GM12878 (cell line): ENCODE measurements at regions not wholly inside any gene's neighbourhood (a gene's known extent, or its start where the extent isn't known, plus 50 kb on each side); places are given as distances from the start of the nearest gene placed in this dataset.

Experiments used
- ATAC-seq: fragments of 200-7000 bp; cut with Tn5 transposase; 3 replicates; pipeline ENCODE4 v1.9.1; 2020; ENCODE audit warnings: mild to moderate bottlenecking, moderate library complexity
- BruUV-seq: library from RNA; stranded (reverse); fragments of 400-500 nt; replicated peaks from 2 replicates; lab custom pipeline; 2021; lab: Mats Ljungman, UMichigan
- CTCF ChIA-PET: fragments of 300-600 bp; sonication (Branson Sonifier 250); formaldehyde crosslinking; extraction: SDS; loops from one replicate; lab custom pipeline; 2021; ENCODE audit warnings: inconsistent platforms; lab: Yijun Ruan, JAX
- POLR2A ChIA-PET: fragments of 350-600 bp; formaldehyde crosslinking; extraction: SDS; loops from one replicate; lab custom pipeline; 2021; ENCODE audit warnings: inconsistent platforms; lab: Charles Lee
- RAD21 ChIA-PET: fragments of 300-600 bp; sonication (Branson Sonifier 250); formaldehyde crosslinking; loops from one replicate; lab custom pipeline; 2023; ENCODE audit warnings: antibody characterized with exemption; ENCODE audit not compliant: unreplicated experiment; lab: Charles Lee
- SMC1A ChIA-PET: fragments of 300-600 bp; sonication (Branson Sonifier 250); formaldehyde crosslinking; loops from one replicate; lab custom pipeline; 2023; ENCODE audit not compliant: unreplicated experiment, uncharacterized antibody; lab: Charles Lee
- DNase-seq: peaks from one replicate; pipeline ENCODE4 v3.0.0-alpha.2; 2011; ENCODE audit warnings: low read depth, low spot score
- FAIRE-seq: peaks from 3 replicates; lab custom pipeline; 2011; peaks lifted over from hg19 to GRCh38; lab: Jason Lieb, UNC
- H2AFZ ChIP-seq: 2 replicates; pipeline ENCODE4 v1.6.0; 2011; ENCODE audit warnings: low read depth, low read length, control low read depth; ENCODE audit not compliant: control insufficient read depth
- H3K27ac ChIP-seq: 2 replicates; pipeline ENCODE4 v1.5.1; 2011; ENCODE audit warnings: control low read depth; ENCODE audit not compliant: control insufficient read depth, insufficient read depth
- H3K27me3 ChIP-seq, 2 experiments: replicated peaks in 1 of 2; 2 replicates each; pipeline versions ENCODE4 v1.6.0 to v1.6.1; 2011; ENCODE audit warnings: low read length in 1 of 2; ENCODE audit not compliant: control insufficient read depth in 2 of 2, insufficient read depth in 2 of 2
- H3K36me3 ChIP-seq, 2 experiments: 2 replicates each; pipeline ENCODE4 v1.5.1; 2011; ENCODE audit warnings: low read length in 1 of 2; ENCODE audit not compliant: control insufficient read depth in 2 of 2, insufficient read depth in 2 of 2
- H3K4me1 ChIP-seq: 2 replicates; pipeline ENCODE4 v1.6.1; 2011; ENCODE audit warnings: mild to moderate bottlenecking, low read length, moderate library complexity, mixed read lengths; ENCODE audit not compliant: control insufficient read depth, insufficient read depth
- H3K4me2 ChIP-seq: 2 replicates; pipeline ENCODE4 v1.6.0; 2011; ENCODE audit warnings: control low read depth; ENCODE audit not compliant: control insufficient read depth, insufficient read depth
- H3K4me3 ChIP-seq: fragments of 200-600 bp; sonication (generic); 2 replicates; pipeline ENCODE4 v1.5.1; 2016
- H3K79me2 ChIP-seq: 2 replicates; pipeline ENCODE4 v1.6.0; 2011; ENCODE audit warnings: low read length; ENCODE audit not compliant: control insufficient read depth, insufficient read depth
- H3K9ac ChIP-seq: 2 replicates; pipeline ENCODE4 v1.8.0; 2011; ENCODE audit warnings: low read length, control low read depth, mixed read lengths; ENCODE audit not compliant: control insufficient read depth, insufficient read depth
- H3K9me3 ChIP-seq: replicated peaks from 3 replicates; pipeline ENCODE4 v1.5.1; 2011; ENCODE audit warnings: mild to moderate bottlenecking, low read length; ENCODE audit not compliant: control insufficient read depth, insufficient read depth
- H4K20me1 ChIP-seq: 2 replicates; pipeline ENCODE4 v1.6.0; 2011; ENCODE audit not compliant: control insufficient read depth, insufficient read depth
- TCF12 ChIP-seq: IDR thresholded peaks from 2 replicates; pipeline ENCODE4 v1.6.1; 2011; ENCODE audit warnings: low read depth, mild to moderate bottlenecking, low read length
- ZBTB33 ChIP-seq: fragments of 450-650 bp; IDR thresholded peaks from 2 replicates; pipeline ENCODE4 v1.6.1; 2017; ENCODE audit warnings: mild to moderate bottlenecking
- ZNF592 ChIP-seq: fragments of 450-650 bp; IDR thresholded peaks from 2 replicates; pipeline ENCODE4 v1.6.1; 2017; ENCODE audit warnings: mild to moderate bottlenecking, moderate library complexity
- ZNF687 ChIP-seq: fragments of 450-650 bp; IDR thresholded peaks from 2 replicates; pipeline ENCODE4 v1.6.1; 2017; ENCODE audit warnings: mild to moderate bottlenecking, moderate library complexity
- WGBS: methylation state at CpG from one replicate; pipeline ENCODE4 v1.1.6; 2016; ENCODE audit warnings: low lambda C conversion rate; ENCODE audit not compliant: insufficient replicate concordance, insufficient coverage; ENCODE audit errors: missing lambda C conversion rate; 5-methylcytosine and 5-hydroxymethylcytosine counted together
- in situ Hi-C: fragments of 300-500 bp; cut with MboI; formaldehyde crosslinking; loops from 9 replicates; pipeline ENCODE4 v1.14.3; 2018; ENCODE audit warnings: mixed read lengths
- intact Hi-C: fragments of 100-400 bp; cut with micrococcal nuclease; formaldehyde crosslinking; loops from one replicate; pipeline ENCODE4 v1.14.2; 2022; ENCODE audit not compliant: unreplicated experiment

GRCh38 chr6:2549834-2550233 is 200.9 kb downstream of the MYLK4 start (continued):
- TF ChIP-seq ZNF592, result no peak

- RAD21 ChIA-PET, result no interaction called here
- DNase-seq, result no peak
- TF ChIP-seq ZNF687 (no peak), ZBTB33 (no peak), TCF12 (no peak)
- no peak overlapping the region for H3K27ac ChIP-seq
- BruUV-seq, result no TSS peak
- H3K4me3 ChIP-seq, result no peak overlapping the region
- SMC1A ChIA-PET, result no interaction called here
- H4K20me1 ChIP-seq, result 0 out of 2 replicates have a peak, but pooled peaks cover 2% of the 10 kb centered on the region
- no peak for ATAC-seq
- H2AFZ ChIP-seq, result no peak overlapping the region
- intact Hi-C loops, result no loop called here
- H3K9me3 ChIP-seq, result no peaks in the 10 kb centered on the region; the same call in 2 of the 3 replicates
- no peaks in the 10 kb centered on the region for H3K36me3 ChIP-seq
- H3K79me2 ChIP-seq, result no peaks in the 10 kb centered on the region
- H3K4me2 ChIP-seq, result no peak overlapping the region
- CTCF ChIA-PET, result interaction anchor here (1.0 kb wide), 1 partner anchor 22 kb away, joined by 3 read pairs; no protein-coding TSS in a partner anchor
- WGBS, result 44% methylated on average over 4 of the region's 4 CpGs
- POLR2A ChIA-PET, result no interaction called here
- in situ Hi-C loops, result no loop called here
- no peak for FAIRE-seq
- no peak overlapping the region for H3K9ac ChIP-seq
- H3K27me3 ChIP-seq, result no peaks in the 10 kb centered on the region; a peak in 1 of 4 replicates
- H3K4me1 ChIP-seq, result peaks cover 9% of the 10 kb centered on the region
These were observed 203.4 kb downstream of the MYLK4 start for GRCh38 chr6:2547355-2547754.
